Keratinocyte (primary cell): ENCODE measurements at regions not wholly inside any gene's neighbourhood (a gene's known extent, or its start where the extent isn't known, plus 50 kb on each side); places are given as distances from the start of the nearest gene placed in this dataset.

ENCODE experiments used
- DNase-seq: peaks from one replicate; pipeline ENCODE4 v3.0.0-alpha.2; 2011; ENCODE audit warnings: low read depth, missing footprints, low spot score
- FAIRE-seq: peaks from 2 replicates; lab custom pipeline; 2011; peaks lifted over from hg19 to GRCh38; lab: Jason Lieb, UNC
- H2AFZ ChIP-seq: 2 replicates; pipeline ENCODE4 v1.6.0; 2012; ENCODE audit warnings: low read length, control low read depth, inconsistent platforms; ENCODE audit not compliant: control insufficient read depth
- H3K27ac ChIP-seq: 2 replicates; pipeline ENCODE4 v1.5.1; 2011; ENCODE audit warnings: low read length; ENCODE audit not compliant: control insufficient read depth, insufficient read depth
- H3K27me3 ChIP-seq: 3 replicates; pipeline ENCODE4 v1.6.0; 2011; ENCODE audit warnings: low read length; ENCODE audit not compliant: control insufficient read depth, insufficient read depth; ENCODE audit errors: extremely low read depth
- H3K36me3 ChIP-seq, 2 experiments: 2 replicates in 1 of 2; 3 replicates in 1 of 2; pipeline ENCODE4 v1.5.1; 2011; ENCODE audit warnings: low read length in 2 of 2, mild to moderate bottlenecking in 1 of 2; ENCODE audit not compliant: control insufficient read depth in 2 of 2, insufficient read depth in 2 of 2; ENCODE audit errors: extremely low read depth in 1 of 2
- H3K4me1 ChIP-seq: 3 replicates; pipeline ENCODE4 v1.5.1; 2011; ENCODE audit warnings: low read length; ENCODE audit not compliant: control insufficient read depth, insufficient read depth; ENCODE audit errors: extremely low read depth
- H3K4me2 ChIP-seq: 3 replicates; pipeline ENCODE4 v1.6.0; 2011; ENCODE audit warnings: low read depth, low read length; ENCODE audit not compliant: control insufficient read depth, insufficient read depth; ENCODE audit errors: extremely low read depth
- H3K4me3 ChIP-seq, 3 experiments: fragments of 200-600 bp in 1 of 3; sonication (generic) in 1 of 3; 2 replicates in 2 of 3; 3 replicates in 1 of 3; pipeline ENCODE4 v1.5.1; 2011 to 2016; ENCODE audit warnings: low read length in 3 of 3, mild to moderate bottlenecking in 3 of 3, control low read depth in 2 of 3, inconsistent platforms in 1 of 3, low read depth in 1 of 3, mixed read lengths in 1 of 3, mixed run types in 1 of 3, moderate library complexity in 1 of 3; ENCODE audit not compliant: control insufficient read depth in 2 of 3, insufficient read depth in 2 of 3; ENCODE audit errors: extremely low read depth in 1 of 3
- H3K79me2 ChIP-seq: 2 replicates; pipeline ENCODE4 v1.6.0; 2012; ENCODE audit warnings: low read length; ENCODE audit not compliant: control insufficient read depth, insufficient read depth
- H3K9ac ChIP-seq: 3 replicates; pipeline ENCODE4 v1.6.0; 2011; ENCODE audit warnings: low read length; ENCODE audit not compliant: control insufficient read depth, insufficient read depth; ENCODE audit errors: extremely low read depth
- H3K9me1 ChIP-seq: 3 replicates; pipeline ENCODE4 v1.6.0; 2011; ENCODE audit warnings: low read length; ENCODE audit not compliant: control insufficient read depth, insufficient read depth; ENCODE audit errors: extremely low read depth
- H3K9me3 ChIP-seq: 2 replicates; pipeline ENCODE4 v1.5.1; 2012; ENCODE audit warnings: low read depth, low read length; ENCODE audit not compliant: control insufficient read depth
- H4K20me1 ChIP-seq: 3 replicates; pipeline ENCODE4 v1.6.0; 2011; ENCODE audit warnings: low read length; ENCODE audit not compliant: control insufficient read depth, insufficient read depth; ENCODE audit errors: extremely low read depth
- CTCF ChIP-seq, 3 experiments: IDR thresholded peaks in 1 of 3; conservative IDR thresholded peaks in 1 of 3; optimal IDR thresholded peaks in 1 of 3; 2 replicates in 2 of 3; 3 replicates in 1 of 3; pipeline versions ENCODE3 to v1.5.1; 2011; ENCODE audit warnings: low read length in 3 of 3, mild to moderate bottlenecking in 3 of 3, moderate library complexity in 2 of 3, control low read depth in 1 of 3, inconsistent platforms in 1 of 3; ENCODE audit not compliant: insufficient read depth in 2 of 3; ENCODE audit errors: extremely low read depth in 1 of 3
- EZH2 ChIP-seq: IDR thresholded peaks from one replicate; pipeline ENCODE4 v1.6.1; 2012; ENCODE audit warnings: inconsistent platforms, mild to moderate bottlenecking, low read length, moderate library complexity
- dilution Hi-C: fragments of 300-500 bp; cut with MboI; formaldehyde crosslinking; loops from one replicate; pipeline ENCODE4 v1.7.0; 2020; ENCODE audit warnings: low sequenced_read_pairs; ENCODE audit not compliant: extremely low pct_ligation_motif_present

GRCh38 chr2:175371378-175371777 lies 189.9 kb upstream of the ATP5MC3 start:
- Histone ChIP-seq H3K27ac (no peak overlapping the region), H3K9me3 (no peaks in the 10 kb centered on the region), H3K36me3 (no peaks in the 10 kb centered on the region), H3K9me1 (no peaks in the 10 kb centered on the region), H3K4me1 (no peaks in the 10 kb centered on the region), H3K79me2 (no peaks in the 10 kb centered on the region), H3K4me2 (no peak overlapping the region), H2AFZ (no peak overlapping the region), H3K9ac (no peak overlapping the region), H4K20me1 (no peaks in the 10 kb centered on the region), H3K27me3 (no peaks in the 10 kb centered on the region), H3K4me3 (no peak overlapping the region)
- dilution Hi-C loops: no loop called here
- FAIRE-seq (no peak), DNase-seq (no peak)
- TF ChIP-seq CTCF (optimal IDR thresholded peaks at IDR 0.05 in 1 of 3, IDR thresholded peaks at IDR 0.05 in 1 of 3, conservative IDR thresholded peaks at IDR 0.05 in 1 of 3; ENCODE audit: extremely low read depth in 1 of 3, insufficient read depth in 2 of 3, low read length in 3 of 3): no peak
- TF ChIP-seq EZH2: no peak

- no peak overlapping the region for H2AFZ ChIP-seq
- no peaks in the 10 kb centered on the region for H3K79me2 ChIP-seq
- DNase-seq: peak; percentile 5
- H3K4me1 ChIP-seq: no peaks in the 10 kb centered on the region
- H3K9me1 ChIP-seq: no peaks in the 10 kb centered on the region
- FAIRE-seq: peak; percentile 76
- dilution Hi-C loops: no loop called here
- no peak overlapping the region for H3K4me2 ChIP-seq
- H4K20me1 ChIP-seq: no peaks in the 10 kb centered on the region
- no peak overlapping the region for H3K9ac ChIP-seq
- no peak overlapping the region for H3K4me3 ChIP-seq
- TF ChIP-seq CTCF (optimal IDR thresholded peaks at IDR 0.05 in 1 of 3, IDR thresholded peaks at IDR 0.05 in 1 of 3, conservative IDR thresholded peaks at IDR 0.05 in 1 of 3; ENCODE audit: extremely low read depth in 1 of 3, insufficient read depth in 2 of 3, low read length in 3 of 3) (peak; percentile 64 to 78 (median 71)), EZH2 (no peak)
- no peaks in the 10 kb centered on the region for H3K36me3 ChIP-seq
- H3K9me3 ChIP-seq: no peaks in the 10 kb centered on the region
- peaks cover 5% of the 10 kb centered on the region for H3K27me3 ChIP-seq
- H3K27ac ChIP-seq: no peak overlapping the region
Measured at GRCh38 chr2:175366815-175367214, 185.3 kb upstream of the ATP5MC3 start.
